NCI-H2107 (cell line): ENCODE measurements at regions not wholly inside any gene's neighbourhood (a gene's known extent, or its start where the extent isn't known, plus 50 kb on each side); places are given as distances from the start of the nearest gene placed in this dataset.

Experiments
- DNase-seq: peaks from one replicate; lab custom pipeline; 2025; lab: John Stamatoyannopoulos, UW

- DNase-seq = no peak
Observed at GRCh38 chr1:239601108-239601507, 214.7 kb downstream of the CHRM3 start.

GRCh38 chr1:239603530-239603929 lies 217.2 kb downstream of the CHRM3 start:
- no peak for DNase-seq

DNA sequence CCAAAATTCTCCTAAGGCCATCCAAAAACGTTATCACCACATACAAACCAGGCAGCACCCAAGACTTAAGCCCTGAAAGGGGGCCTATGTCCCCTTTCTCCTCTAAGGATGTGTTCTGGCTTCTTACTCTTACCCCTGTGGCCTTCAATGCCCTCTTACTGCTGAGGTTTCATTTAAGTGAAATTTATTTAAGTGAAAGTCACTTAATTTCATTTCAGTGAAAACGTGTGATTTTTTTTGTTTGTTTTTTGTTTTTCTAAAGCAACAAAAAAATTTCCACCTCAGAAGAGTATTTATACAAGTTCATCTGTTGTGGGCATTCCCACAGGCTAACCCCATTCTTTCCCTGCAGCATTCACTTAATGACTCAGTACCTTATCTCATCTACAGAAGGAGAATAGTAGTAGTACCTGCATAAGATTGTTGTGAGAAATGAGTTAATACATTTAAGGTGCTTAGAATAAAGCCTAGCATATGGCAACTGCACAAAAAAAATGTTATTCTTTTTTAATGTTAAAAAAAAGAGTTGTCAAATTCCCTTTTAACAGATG lies 220.6 kb downstream of the CHRM3 start:
- no peak for DNase-seq

- DNase-seq = no peak
Observed at GRCh38 chr1:239608469-239608868, 222.1 kb downstream of the CHRM3 start.

- DNase-seq = no peak
Observed at GRCh38 chr1:239612379-239612778, 226.0 kb downstream of the CHRM3 start.

GRCh38 chr1:239616673-239617072 lies 230.3 kb downstream of the CHRM3 start:
- DNase-seq = no peak

GRCh38 chr1:239617259-239617658 lies 230.9 kb downstream of the CHRM3 start:
- no peak for DNase-seq

DNA sequence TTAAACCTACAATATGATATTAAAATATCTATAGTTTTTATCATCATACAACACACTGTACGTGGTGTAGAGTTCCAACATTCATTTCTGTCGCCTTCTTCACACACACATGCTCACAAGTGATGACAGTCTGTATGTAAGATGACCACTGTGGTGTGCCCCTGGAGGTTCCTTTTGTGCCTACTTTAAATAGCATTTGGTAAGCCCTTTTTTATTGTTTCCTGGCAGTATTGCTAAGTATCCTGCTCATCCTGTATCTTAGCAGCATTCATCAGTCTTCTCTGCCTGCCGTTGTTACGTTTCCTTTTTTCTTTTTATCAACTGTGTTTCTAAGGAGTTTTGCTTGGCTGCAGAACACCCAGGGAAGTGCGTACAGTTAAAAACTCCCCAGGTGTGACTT lies 231.4 kb downstream of the CHRM3 start:
- DNase-seq = no peak

DNA sequence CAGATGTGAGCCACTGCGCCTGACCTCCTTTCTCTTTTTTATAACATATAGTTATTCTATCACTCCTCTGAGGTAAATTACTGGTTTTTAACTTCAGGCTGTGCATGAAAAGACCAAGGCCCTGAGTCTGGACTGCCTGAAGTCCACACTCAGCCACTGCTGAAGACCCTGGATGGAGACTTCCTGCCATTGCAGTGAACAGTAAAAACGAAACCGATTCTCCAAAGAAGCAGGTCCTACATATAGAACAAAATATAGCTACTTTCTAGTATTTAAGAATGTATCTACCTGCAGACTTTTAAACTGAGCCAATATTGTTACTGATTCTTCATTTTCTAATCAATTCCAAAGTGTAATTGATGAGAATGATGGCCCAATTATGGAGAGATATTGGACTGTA lies 232.8 kb downstream of the CHRM3 start:
- DNase-seq = no peak

DNA sequence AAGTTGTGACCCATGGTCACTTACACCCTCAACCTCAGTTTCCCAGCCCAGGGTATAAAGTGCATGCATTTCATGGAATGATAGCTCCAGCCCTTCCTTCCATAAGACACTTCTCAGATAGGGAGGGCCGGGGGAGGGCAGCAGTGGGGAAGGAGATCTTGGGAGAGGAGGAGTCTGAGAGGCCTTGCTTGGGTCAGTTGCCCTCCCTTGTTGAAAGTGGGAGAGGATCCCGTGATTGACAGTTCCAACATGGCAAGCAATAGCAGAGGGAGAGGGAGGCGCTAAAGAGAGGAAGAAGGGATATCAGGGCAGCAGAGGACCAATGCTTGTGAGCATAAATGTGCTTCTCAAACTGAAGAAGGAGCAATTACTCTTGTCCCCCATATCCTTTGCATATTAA lies 244.4 kb downstream of the CHRM3 start:
- no peak for DNase-seq

GRCh38 chr1:239633432-239633831 lies 247.1 kb downstream of the CHRM3 start:
- no peak for DNase-seq

- DNase-seq = no peak
Observed at GRCh38 chr1:239635276-239635675, 248.9 kb downstream of the CHRM3 start.

DNA sequence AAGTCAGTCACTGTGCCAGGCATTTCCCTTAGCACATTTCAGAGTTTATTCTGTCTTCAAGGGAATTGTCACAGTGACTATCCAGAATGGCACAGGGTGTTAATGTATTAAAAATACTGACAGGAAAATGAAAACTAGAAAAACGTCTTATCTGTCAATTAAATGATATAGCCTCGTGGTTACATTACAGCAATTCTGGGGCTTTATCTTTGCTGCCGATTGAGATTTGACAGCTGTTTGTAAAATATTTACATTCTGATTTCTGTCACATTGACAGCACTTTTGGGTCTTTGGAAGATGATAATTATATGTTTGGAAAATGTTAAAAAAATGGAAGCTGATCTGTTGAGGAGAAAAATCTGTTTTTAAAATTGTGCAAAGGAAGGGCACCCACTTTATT lies 250.0 kb downstream of the CHRM3 start:
- no peak for DNase-seq

DNA sequence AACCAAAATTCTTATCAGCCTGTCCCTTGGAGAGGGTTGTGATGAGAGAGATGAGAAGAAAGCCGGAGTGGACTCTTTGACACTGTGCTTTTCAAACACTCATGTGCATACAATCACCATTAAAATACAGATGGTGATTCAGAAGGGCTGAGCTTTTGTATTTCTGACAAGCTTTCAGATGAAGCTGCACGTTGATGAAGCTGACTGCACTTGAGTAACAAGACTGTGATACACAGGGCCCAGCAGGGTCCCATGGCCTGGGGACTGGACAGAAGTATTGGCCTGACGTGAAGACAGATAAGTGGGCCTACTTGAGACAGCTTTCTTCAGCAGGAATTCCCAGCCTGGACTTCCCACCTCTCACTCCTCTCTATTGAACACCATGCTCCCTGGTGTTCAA lies 258.2 kb downstream of the CHRM3 start:
- no peak for DNase-seq

DNA sequence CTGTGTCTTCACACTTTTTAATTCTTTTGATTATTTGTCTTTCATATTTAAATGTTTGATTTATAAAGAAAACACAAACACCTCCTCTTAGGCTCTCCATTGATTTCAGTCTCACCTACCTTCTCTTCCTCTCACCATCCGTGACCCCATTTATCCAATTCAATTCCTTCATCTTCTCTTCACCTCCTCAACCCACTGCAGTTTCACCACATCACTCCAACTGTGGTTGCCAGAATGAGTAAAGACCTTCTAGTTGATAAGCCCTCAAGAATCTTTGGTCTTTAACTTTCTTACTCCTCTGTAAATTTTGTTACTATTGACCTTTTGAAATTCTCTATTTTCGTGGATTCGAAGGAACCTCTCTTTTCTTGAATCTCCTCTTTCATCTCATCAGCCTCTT lies 260.7 kb downstream of the CHRM3 start:
- DNase-seq = no peak

GRCh38 chr1:239647964-239648632 lies 261.7 kb downstream of the CHRM3 start:
- no peak for DNase-seq

DNA sequence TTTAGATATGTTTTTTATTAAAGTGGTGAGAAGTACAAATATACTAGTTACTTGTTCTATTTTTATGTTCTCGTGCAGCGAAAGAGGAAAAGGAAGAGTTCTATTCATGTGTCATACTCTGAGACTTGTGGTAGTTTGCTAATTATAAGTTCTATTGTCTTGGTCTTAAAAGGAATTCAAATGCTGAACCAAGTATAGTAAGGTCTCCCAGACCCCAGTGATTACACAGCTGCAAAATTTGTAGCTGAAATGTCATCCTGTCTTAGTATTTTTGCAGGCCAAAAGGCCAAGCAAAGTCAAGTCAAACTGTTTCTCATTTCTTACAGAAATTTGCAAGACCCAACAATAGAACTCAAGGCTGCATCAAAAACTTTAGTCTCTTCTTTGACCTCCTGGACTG lies 268.7 kb downstream of the CHRM3 start:
- no peak for DNase-seq

GRCh38 chr1:239657291-239657690 lies 270.9 kb downstream of the CHRM3 start:
- DNase-seq = no peak

DNA sequence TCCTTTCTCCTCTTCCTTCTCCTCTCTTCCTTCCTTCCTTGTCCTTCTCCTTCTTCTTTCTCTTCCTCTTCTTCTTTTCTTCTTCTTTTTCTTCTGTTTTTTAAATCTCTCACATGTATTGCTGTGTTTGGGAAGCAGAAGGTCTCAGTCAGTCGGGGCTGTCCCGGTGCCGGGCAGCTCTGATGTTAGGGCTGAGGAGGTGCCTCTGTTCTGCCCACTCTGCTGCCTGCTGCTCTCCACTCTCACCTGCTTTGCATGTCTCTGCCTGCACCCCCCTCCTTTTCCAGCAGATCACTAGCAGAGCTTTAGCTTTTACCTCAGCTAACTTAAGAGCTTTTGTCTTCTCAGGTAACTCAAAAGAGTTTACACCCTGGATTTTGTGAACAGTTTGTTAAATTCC lies 276.6 kb downstream of the CHRM3 start:
- DNase-seq = no peak

- DNase-seq = no peak
Observed at GRCh38 chr1:239672256-239672655, 285.9 kb downstream of the CHRM3 start.

DNA sequence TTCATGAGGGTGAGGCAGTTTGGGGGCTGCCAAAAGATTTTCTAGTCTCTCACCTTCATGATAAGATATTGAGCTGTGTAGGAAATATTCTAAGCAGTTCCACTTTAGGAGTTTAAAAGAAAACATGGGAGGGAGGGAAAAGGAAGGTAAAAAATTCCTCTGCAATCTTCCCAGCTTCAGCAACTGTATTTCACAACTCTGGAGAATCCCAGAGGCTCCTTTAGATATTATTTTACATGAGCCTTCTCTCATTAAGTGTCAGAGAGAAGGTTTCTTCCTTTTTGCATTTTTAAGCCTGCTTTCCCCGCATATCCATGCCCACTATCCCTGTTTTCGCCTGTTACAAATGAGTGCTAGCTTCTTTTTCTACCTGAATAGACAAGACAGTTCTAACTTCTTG lies 289.4 kb downstream of the CHRM3 start:
- no peak for DNase-seq

GRCh38 chr1:239676522-239677273 lies 290.3 kb downstream of the CHRM3 start:
- no peak for DNase-seq

DNA sequence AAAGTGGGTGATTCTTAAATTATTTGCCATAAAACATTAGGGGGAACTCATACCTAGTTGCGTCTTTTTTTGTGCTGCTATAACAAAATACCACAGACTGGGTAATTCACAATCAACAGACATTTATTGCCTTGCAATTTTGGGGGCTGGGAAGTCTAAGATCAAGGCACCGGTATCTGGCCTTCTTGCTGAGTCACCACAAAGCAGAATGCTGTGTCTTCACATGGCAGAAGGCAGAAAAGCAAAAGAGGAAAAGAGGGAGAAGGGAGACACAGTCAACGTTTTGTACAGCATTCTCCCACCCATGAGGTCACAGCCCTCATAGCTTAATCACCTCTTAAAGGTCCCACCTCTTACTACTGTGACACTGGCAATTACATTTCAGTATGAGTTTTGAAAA lies 291.0 kb downstream of the CHRM3 start:
- DNase-seq = no peak

- no peak for DNase-seq
Observed at GRCh38 chr1:239678181-239678580, 291.8 kb downstream of the CHRM3 start.
